ENCODE measurements at regions not wholly inside any gene's neighbourhood (a gene's known extent, or its start where the extent isn't known, plus 50 kb on each side); places are given as distances from the start of the nearest gene placed in this dataset.

- no peak overlapping the region for H4K8ac ChIP-seq (ENCODE audit: low read length)
- H2AFZ ChIP-seq (ENCODE audit: low read depth, low read length) = no peak overlapping the region
- H3K79me1 ChIP-seq (replicated peaks; ENCODE audit: low read length, poor library complexity, severe bottlenecking) = no peaks in the 10 kb centered on the region
- H3K4me1 ChIP-seq (ENCODE audit: control insufficient read depth, insufficient read depth, low read depth, low read length) = no peaks in the 10 kb centered on the region
- no peak for DNase-seq
- H4K91ac ChIP-seq (ENCODE audit: low read length) = no peak overlapping the region
- H2BK120ac ChIP-seq (ENCODE audit: low read depth, low read length) = no peak overlapping the region
- no peak overlapping the region for H3K4ac ChIP-seq (ENCODE audit: low read depth in 1 of 2, low read length in 2 of 2)
- H3K27ac ChIP-seq (ENCODE audit: low read length, poor library complexity, severe bottlenecking) = no peak overlapping the region
- no peak overlapping the region for H2BK12ac ChIP-seq (ENCODE audit: low read length in 2 of 2)
- no peak overlapping the region for H2BK5ac ChIP-seq (ENCODE audit: low read depth, low read length, poor library complexity, severe bottlenecking)
- H3K9me3 ChIP-seq (ENCODE audit: control insufficient read depth, low read length) = no peaks in the 10 kb centered on the region
- no peak overlapping the region for H3K14ac ChIP-seq (ENCODE audit: low read length in 2 of 2)
- peaks cover 0 to 28% of the 10 kb centered on the region in 2 experiments for H3K27me3 ChIP-seq (ENCODE audit: control insufficient read depth in 1 of 2, insufficient read depth in 1 of 2, low read length in 2 of 2)
- no peak overlapping the region for H3K4me3 ChIP-seq (ENCODE audit: insufficient read depth in 1 of 2, low read depth in 1 of 2, low read length in 2 of 2)
- H3K4me2 ChIP-seq (ENCODE audit: low read length, poor library complexity, severe bottlenecking) = no peak overlapping the region
- H3K36me3 ChIP-seq (ENCODE audit: control insufficient read depth in 1 of 2, insufficient read depth in 2 of 2, low read depth in 1 of 2, low read length in 2 of 2) = no peaks in the 10 kb centered on the region
- no peak overlapping the region for H3K18ac ChIP-seq (ENCODE audit: low read depth in 1 of 2, low read length in 2 of 2)
- H2BK15ac ChIP-seq (ENCODE audit: low read depth, poor library complexity, severe bottlenecking) = no peak overlapping the region
- 91% methylated on average over 13 of the region's 13 CpGs for WGBS
- no peak overlapping the region for H2AK5ac ChIP-seq (ENCODE audit: low read length, severe bottlenecking)
- H3K9ac ChIP-seq (ENCODE audit: low read length) = no peak overlapping the region
- H3K23ac ChIP-seq (ENCODE audit: low read length in 2 of 2) = no peak overlapping the region
Observed at GRCh38 chrX:40805404-40805803, 70.1 kb upstream of the MED14 start.

- WGBS = 93% methylated on average over 8 of the region's 8 CpGs
- H3K4me2 ChIP-seq (ENCODE audit: low read length, poor library complexity, severe bottlenecking) = no peak overlapping the region
- no peak overlapping the region for H3K4me3 ChIP-seq (ENCODE audit: insufficient read depth in 1 of 2, low read depth in 1 of 2, low read length in 2 of 2)
- no peak overlapping the region for H2BK12ac ChIP-seq (ENCODE audit: low read length in 2 of 2)
- no peak overlapping the region for H2BK15ac ChIP-seq (ENCODE audit: low read depth, poor library complexity, severe bottlenecking)
- no peak overlapping the region for H3K4ac ChIP-seq (ENCODE audit: low read depth in 1 of 2, low read length in 2 of 2)
- no peak overlapping the region for H2BK120ac ChIP-seq (ENCODE audit: low read depth, low read length)
- H3K27ac ChIP-seq (ENCODE audit: low read length, poor library complexity, severe bottlenecking) = no peak overlapping the region
- H3K18ac ChIP-seq (ENCODE audit: low read depth in 1 of 2, low read length in 2 of 2) = no peak overlapping the region
- no peak overlapping the region for H3K14ac ChIP-seq (ENCODE audit: low read length in 2 of 2)
- no peaks in the 10 kb centered on the region for H3K36me3 ChIP-seq (ENCODE audit: control insufficient read depth in 1 of 2, insufficient read depth in 2 of 2, low read depth in 1 of 2, low read length in 2 of 2)
- no peak for DNase-seq
- no peak overlapping the region for H2AFZ ChIP-seq (ENCODE audit: low read depth, low read length)
- H3K9ac ChIP-seq (ENCODE audit: low read length) = no peak overlapping the region
- no peak overlapping the region for H3K23ac ChIP-seq (ENCODE audit: low read length in 2 of 2)
- no peak overlapping the region for H2BK5ac ChIP-seq (ENCODE audit: low read depth, low read length, poor library complexity, severe bottlenecking)
- H3K9me3 ChIP-seq (ENCODE audit: control insufficient read depth, low read length) = no peaks in the 10 kb centered on the region
- no peaks in the 10 kb centered on the region for H3K4me1 ChIP-seq (ENCODE audit: control insufficient read depth, insufficient read depth, low read depth, low read length)
- no peak overlapping the region for H4K91ac ChIP-seq (ENCODE audit: low read length)
- no peaks in the 10 kb centered on the region for H3K79me1 ChIP-seq (replicated peaks; ENCODE audit: low read length, poor library complexity, severe bottlenecking)
- no peak overlapping the region for H2AK5ac ChIP-seq (ENCODE audit: low read length, severe bottlenecking)
- H3K27me3 ChIP-seq (ENCODE audit: control insufficient read depth in 1 of 2, insufficient read depth in 1 of 2, low read length in 2 of 2) = peaks cover 0 to 20% of the 10 kb centered on the region in 2 experiments
- no peak overlapping the region for H4K8ac ChIP-seq (ENCODE audit: low read length)
Observed at GRCh38 chrX:40806513-40807220, 71.3 kb upstream of the MED14 start.

GRCh38 chrX:40807384-40807783 lies 72.0 kb upstream of the MED14 start:
- no peak overlapping the region for H2AK5ac ChIP-seq (ENCODE audit: low read length, severe bottlenecking)
- no peak overlapping the region for H2AFZ ChIP-seq (ENCODE audit: low read depth, low read length)
- H3K27ac ChIP-seq (ENCODE audit: low read length, poor library complexity, severe bottlenecking) = no peak overlapping the region
- peaks cover 0 to 16% of the 10 kb centered on the region in 2 experiments for H3K27me3 ChIP-seq (ENCODE audit: control insufficient read depth in 1 of 2, insufficient read depth in 1 of 2, low read length in 2 of 2)
- H4K91ac ChIP-seq (ENCODE audit: low read length) = no peak overlapping the region
- H2BK15ac ChIP-seq (ENCODE audit: low read depth, poor library complexity, severe bottlenecking) = no peak overlapping the region
- no peak overlapping the region for H3K4me3 ChIP-seq (ENCODE audit: insufficient read depth in 1 of 2, low read depth in 1 of 2, low read length in 2 of 2)
- H3K23ac ChIP-seq (ENCODE audit: low read length in 2 of 2) = no peak overlapping the region
- no peak overlapping the region for H4K8ac ChIP-seq (ENCODE audit: low read length)
- DNase-seq = no peak
- no peaks in the 10 kb centered on the region for H3K4me1 ChIP-seq (ENCODE audit: control insufficient read depth, insufficient read depth, low read depth, low read length)
- H3K79me1 ChIP-seq (replicated peaks; ENCODE audit: low read length, poor library complexity, severe bottlenecking) = no peaks in the 10 kb centered on the region
- 83% methylated on average over 3 of the region's 4 CpGs for WGBS
- no peak overlapping the region for H3K4ac ChIP-seq (ENCODE audit: low read depth in 1 of 2, low read length in 2 of 2)
- no peak overlapping the region for H2BK12ac ChIP-seq (ENCODE audit: low read length in 2 of 2)
- no peak overlapping the region for H2BK5ac ChIP-seq (ENCODE audit: low read depth, low read length, poor library complexity, severe bottlenecking)
- no peak overlapping the region for H3K18ac ChIP-seq (ENCODE audit: low read depth in 1 of 2, low read length in 2 of 2)
- no peak overlapping the region for H3K4me2 ChIP-seq (ENCODE audit: low read length, poor library complexity, severe bottlenecking)
- no peaks in the 10 kb centered on the region for H3K36me3 ChIP-seq (ENCODE audit: control insufficient read depth in 1 of 2, insufficient read depth in 2 of 2, low read depth in 1 of 2, low read length in 2 of 2)
- no peak overlapping the region for H2BK120ac ChIP-seq (ENCODE audit: low read depth, low read length)
- no peak overlapping the region for H3K14ac ChIP-seq (ENCODE audit: low read length in 2 of 2)
- no peak overlapping the region for H3K9ac ChIP-seq (ENCODE audit: low read length)
- no peaks in the 10 kb centered on the region for H3K9me3 ChIP-seq (ENCODE audit: control insufficient read depth, low read length)

- no peak overlapping the region for H3K14ac ChIP-seq (ENCODE audit: low read length in 2 of 2)
- no peaks in the 10 kb centered on the region for H3K79me1 ChIP-seq (replicated peaks; ENCODE audit: low read length, poor library complexity, severe bottlenecking)
- H2AK5ac ChIP-seq (ENCODE audit: low read length, severe bottlenecking) = no peak overlapping the region
- no peak overlapping the region for H4K8ac ChIP-seq (ENCODE audit: low read length)
- H2BK15ac ChIP-seq (ENCODE audit: low read depth, poor library complexity, severe bottlenecking) = no peak overlapping the region
- no peak overlapping the region for H3K9ac ChIP-seq (ENCODE audit: low read length)
- no peak overlapping the region for H4K91ac ChIP-seq (ENCODE audit: low read length)
- no CpG with 5 or more reads among the region's 2 CpGs for WGBS
- H3K4me2 ChIP-seq (ENCODE audit: low read length, poor library complexity, severe bottlenecking) = no peak overlapping the region
- no peak overlapping the region for H3K4ac ChIP-seq (ENCODE audit: low read depth in 1 of 2, low read length in 2 of 2)
- no peak overlapping the region for H2BK120ac ChIP-seq (ENCODE audit: low read depth, low read length)
- no peak overlapping the region for H3K18ac ChIP-seq (ENCODE audit: low read depth in 1 of 2, low read length in 2 of 2)
- no peaks in the 10 kb centered on the region for H3K36me3 ChIP-seq (ENCODE audit: control insufficient read depth in 1 of 2, insufficient read depth in 2 of 2, low read depth in 1 of 2, low read length in 2 of 2)
- H2BK12ac ChIP-seq (ENCODE audit: low read length in 2 of 2) = no peak overlapping the region
- H3K4me3 ChIP-seq (ENCODE audit: insufficient read depth in 1 of 2, low read depth in 1 of 2, low read length in 2 of 2) = no peak overlapping the region
- no peaks in the 10 kb centered on the region for H3K9me3 ChIP-seq (ENCODE audit: control insufficient read depth, low read length)
- H3K27ac ChIP-seq (ENCODE audit: low read length, poor library complexity, severe bottlenecking) = no peak overlapping the region
- no peak overlapping the region for H2BK5ac ChIP-seq (ENCODE audit: low read depth, low read length, poor library complexity, severe bottlenecking)
- peaks cover 0 to 11% of the 10 kb centered on the region in 2 experiments for H3K27me3 ChIP-seq (ENCODE audit: control insufficient read depth in 1 of 2, insufficient read depth in 1 of 2, low read length in 2 of 2)
- H2AFZ ChIP-seq (ENCODE audit: low read depth, low read length) = no peak overlapping the region
- H3K23ac ChIP-seq (ENCODE audit: low read length in 2 of 2) = no peak overlapping the region
- H3K4me1 ChIP-seq (ENCODE audit: control insufficient read depth, insufficient read depth, low read depth, low read length) = no peaks in the 10 kb centered on the region
- no peak for DNase-seq
Observed at GRCh38 chrX:40808203-40808602, 72.9 kb upstream of the MED14 start.

All from mesenchymal stem cell (in vitro differentiated cells and primary cell).